Stimulated activated CD4-positive, alpha-beta T cell treated with anti-CD3 and anti-CD28 coated beads, Interleukin-4, amount 100 ng/mL, for 1 hour (primary cell): ENCODE measurements at regions not wholly inside any gene's neighbourhood (a gene's known extent, or its start where the extent isn't known, plus 50 kb on each side); places are given as distances from the start of the nearest gene placed in this dataset.

Experiments used
- DNase-seq: peaks from one replicate; pipeline ENCODE4 v3.0.0-alpha.2; 2020

GRCh38 chr16:51442141-51442870, 291.2 kb upstream of the SALL1 start:
- no peak for DNase-seq

GRCh38 chr16:51440131-51440889, 289.2 kb upstream of the SALL1 start:
- DNase-seq: no peak

GRCh38 chr16:51439271-51439670, 288.2 kb upstream of the SALL1 start:
- no peak for DNase-seq

GRCh38 chr16:51436742-51437141, 285.7 kb upstream of the SALL1 start:
- no peak for DNase-seq

GRCh38 chr16:51434567-51435198, 283.6 kb upstream of the SALL1 start:
- DNase-seq: no peak

- DNase-seq: no peak
Observed at GRCh38 chr16:51433599-51433998, 282.5 kb upstream of the SALL1 start.

- DNase-seq: no peak
Observed at GRCh38 chr16:51431517-51432241, 280.6 kb upstream of the SALL1 start.

GRCh38 chr16:51430716-51431369, 279.8 kb upstream of the SALL1 start:
- DNase-seq: no peak

GRCh38 chr16:51429041-51429440, 278.0 kb upstream of the SALL1 start:
- DNase-seq: no peak

GRCh38 chr16:51427085-51427484, 276.0 kb upstream of the SALL1 start:
- DNase-seq: no peak

- DNase-seq: no peak
Observed at GRCh38 chr16:51426276-51426675, 275.2 kb upstream of the SALL1 start.

GRCh38 chr16:51420247-51420646, 269.2 kb upstream of the SALL1 start:
- DNase-seq: no peak

GRCh38 chr16:51419768-51420167, 268.7 kb upstream of the SALL1 start:
- no peak for DNase-seq

- no peak for DNase-seq
Observed at GRCh38 chr16:51418258-51418657, 267.2 kb upstream of the SALL1 start.

- no peak for DNase-seq
Observed at GRCh38 chr16:51416926-51417325, 265.9 kb upstream of the SALL1 start.

GRCh38 chr16:51410125-51410524, 259.1 kb upstream of the SALL1 start:
- no peak for DNase-seq

- no peak for DNase-seq
Observed at GRCh38 chr16:51409001-51409675, 258.1 kb upstream of the SALL1 start.

GRCh38 chr16:51408357-51408756, 257.3 kb upstream of the SALL1 start:
- DNase-seq: no peak

GRCh38 chr16:51407921-51408320, 256.9 kb upstream of the SALL1 start:
- DNase-seq: no peak

- DNase-seq: no peak
Observed at GRCh38 chr16:51407199-51407598, 256.1 kb upstream of the SALL1 start.

GRCh38 chr16:51405361-51405760, 254.3 kb upstream of the SALL1 start:
- DNase-seq: no peak

- no peak for DNase-seq
Observed at GRCh38 chr16:51404386-51404785, 253.3 kb upstream of the SALL1 start.
